Fibroblast of skin of scalp (primary cell): ENCODE measurements at regions not wholly inside any gene's neighbourhood (a gene's known extent, or its start where the extent isn't known, plus 50 kb on each side); places are given as distances from the start of the nearest gene placed in this dataset.
"Not testable (repeated sequence)": the region's sequence is repeated elsewhere in the genome, so short reads cannot be mapped to it uniquely, and the experiment has no call there.

ENCODE experiments used
- DNase-seq: peaks from one replicate; pipeline ENCODE4 v3.0.0-alpha.2; 2013

GRCh38 chr2:34254272-34254878 lies 655.3 kb upstream of the FAM98A start:
- DNase-seq, result no peak

- DNase-seq, result no peak
Observed at GRCh38 chr2:34252111-34252510, 653.0 kb upstream of the FAM98A start.

GRCh38 chr2:34251578-34251977 lies 652.5 kb upstream of the FAM98A start:
- DNase-seq, result no peak

GRCh38 chr2:34244195-34244594 lies 645.1 kb upstream of the FAM98A start:
- no peak for DNase-seq

- DNase-seq, result no peak
Observed at GRCh38 chr2:34242763-34243123, 643.6 kb upstream of the FAM98A start.

GRCh38 chr2:34241905-34242762 lies 643.0 kb upstream of the FAM98A start:
- no peak for DNase-seq

- DNase-seq, result no peak
Observed at GRCh38 chr2:34239511-34239910, 640.4 kb upstream of the FAM98A start.

GRCh38 chr2:34234823-34235222 lies 635.7 kb upstream of the FAM98A start:
- no peak for DNase-seq

GRCh38 chr2:34229998-34230397 lies 630.9 kb upstream of the FAM98A start:
- no peak for DNase-seq

GRCh38 chr2:34215174-34215573 lies 616.1 kb upstream of the FAM98A start:
- no peak for DNase-seq

GRCh38 chr2:34210382-34210781 lies 611.3 kb upstream of the FAM98A start:
- not testable (repeated sequence) for DNase-seq

- no peak for DNase-seq
Observed at GRCh38 chr2:34204560-34204959, 605.5 kb upstream of the FAM98A start.

GRCh38 chr2:34201099-34201498 lies 602.0 kb upstream of the FAM98A start:
- no peak for DNase-seq

GRCh38 chr2:34199971-34200370 lies 600.9 kb upstream of the FAM98A start:
- DNase-seq, result no peak

- no peak for DNase-seq
Observed at GRCh38 chr2:34193164-34193563, 594.1 kb upstream of the FAM98A start.

GRCh38 chr2:34188464-34189303 lies 589.6 kb upstream of the FAM98A start:
- DNase-seq, result no peak

GRCh38 chr2:34179511-34179910 lies 580.4 kb upstream of the FAM98A start:
- DNase-seq, result no peak

- DNase-seq, result no peak
Observed at GRCh38 chr2:34178482-34178881, 579.4 kb upstream of the FAM98A start.

- no peak for DNase-seq
Observed at GRCh38 chr2:34176693-34177092, 577.6 kb upstream of the FAM98A start.

- DNase-seq, result no peak
Observed at GRCh38 chr2:34174506-34174905, 575.4 kb upstream of the FAM98A start.

GRCh38 chr2:34162231-34162630 lies 563.1 kb upstream of the FAM98A start:
- DNase-seq, result no peak

GRCh38 chr2:34161549-34161948 lies 562.5 kb upstream of the FAM98A start:
- no peak for DNase-seq

- no peak for DNase-seq
Observed at GRCh38 chr2:34159901-34160300, 560.8 kb upstream of the FAM98A start.
